Fibroblast of gingiva (primary cell): ENCODE measurements at regions not wholly inside any gene's neighbourhood (a gene's known extent, or its start where the extent isn't known, plus 50 kb on each side); places are given as distances from the start of the nearest gene placed in this dataset.

Source experiments
- DNase-seq: peaks from one replicate; pipeline ENCODE4 v3.0.0-alpha.2; 2011; ENCODE audit warnings: low read depth

DNA sequence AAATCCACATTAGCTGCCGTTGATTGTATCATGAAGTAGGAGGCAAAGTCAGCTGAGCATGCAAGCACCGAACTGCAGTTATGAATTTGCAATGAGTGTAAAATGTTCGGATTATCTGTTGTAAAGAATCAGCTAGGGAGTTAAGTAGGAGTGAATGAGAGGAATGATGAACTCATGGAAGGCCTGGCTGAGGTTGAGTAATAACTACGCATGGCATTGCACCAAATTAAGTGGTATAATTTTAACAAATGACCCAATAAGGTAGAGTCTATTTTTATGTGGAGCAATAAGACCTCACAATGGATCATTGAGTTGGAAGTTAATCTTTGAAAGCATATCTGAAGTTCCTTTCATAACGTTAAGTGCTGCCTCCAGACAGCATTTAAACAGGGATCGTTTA is 288.2 kb upstream of the CHST9 start:
- DNase-seq: no peak

DNA sequence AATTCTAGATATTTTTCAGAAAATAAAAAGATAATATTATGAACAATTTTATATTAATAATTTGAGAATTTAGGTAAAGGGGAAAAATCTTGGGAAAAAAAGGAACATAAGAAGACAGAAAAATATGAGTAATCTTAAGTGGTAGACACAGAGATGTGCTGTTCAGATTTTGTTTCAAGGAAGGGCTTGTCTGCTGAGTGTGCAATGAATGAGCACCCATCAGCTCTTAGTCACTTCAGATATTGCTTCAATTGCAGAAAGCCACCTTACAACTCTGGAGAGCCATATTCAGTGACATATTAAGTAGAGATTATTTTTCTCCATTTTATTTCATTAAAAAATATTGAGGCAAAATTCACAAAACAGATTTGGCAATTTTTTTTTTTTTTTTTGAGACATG is 282.0 kb upstream of the CHST9 start:
- DNase-seq: no peak

GRCh38 chr18:27461957-27462356 is 276.8 kb upstream of the CHST9 start:
- DNase-seq: no peak

DNA sequence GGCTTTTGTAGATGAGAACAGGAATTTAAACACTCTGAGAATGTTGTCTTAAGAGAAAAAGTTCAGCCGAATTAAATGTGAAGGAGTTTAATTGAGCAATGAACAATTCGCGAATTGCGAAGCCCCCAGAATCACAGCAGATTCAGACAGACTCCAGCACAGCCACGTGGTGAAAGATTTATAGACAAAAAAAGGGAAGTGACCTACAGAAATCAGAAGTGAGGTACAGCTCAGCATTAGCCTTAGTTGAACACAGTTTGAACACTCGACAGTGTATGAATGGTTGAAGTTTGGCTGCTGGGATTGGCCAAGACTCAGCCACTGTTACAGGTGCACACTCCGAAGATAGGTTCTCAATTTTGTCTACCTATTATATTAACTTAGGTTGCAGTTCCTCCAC is 264.0 kb upstream of the CHST9 start:
- DNase-seq: no peak

GRCh38 chr18:27447930-27448329 is 262.8 kb upstream of the CHST9 start:
- no peak for DNase-seq

GRCh38 chr18:27447451-27447881 is 262.4 kb upstream of the CHST9 start:
- DNase-seq: no peak

- no peak for DNase-seq
Observed at GRCh38 chr18:27430595-27430994, 245.5 kb upstream of the CHST9 start.

GRCh38 chr18:27428716-27429475 is 243.8 kb upstream of the CHST9 start:
- no peak for DNase-seq

DNA sequence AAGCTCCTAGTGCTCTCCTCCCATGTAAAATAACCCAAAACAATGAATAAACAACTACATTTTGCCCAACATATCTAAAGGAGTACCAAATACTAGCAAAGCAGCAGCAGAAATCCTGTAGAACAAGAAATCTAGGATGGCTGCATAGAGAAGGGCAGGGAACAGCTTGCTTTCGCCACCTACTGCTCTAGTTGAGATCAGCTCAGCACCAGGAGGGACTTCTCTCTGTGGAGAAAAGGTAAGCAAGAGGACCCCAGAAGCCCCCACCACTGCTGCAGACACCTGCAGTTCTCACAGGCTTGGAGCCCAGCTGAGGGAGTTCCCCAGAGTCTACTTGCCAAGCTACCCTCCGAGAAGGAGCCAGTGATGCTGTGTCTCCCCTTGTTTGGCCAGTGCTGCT is 243.0 kb upstream of the CHST9 start:
- DNase-seq: no peak

DNA sequence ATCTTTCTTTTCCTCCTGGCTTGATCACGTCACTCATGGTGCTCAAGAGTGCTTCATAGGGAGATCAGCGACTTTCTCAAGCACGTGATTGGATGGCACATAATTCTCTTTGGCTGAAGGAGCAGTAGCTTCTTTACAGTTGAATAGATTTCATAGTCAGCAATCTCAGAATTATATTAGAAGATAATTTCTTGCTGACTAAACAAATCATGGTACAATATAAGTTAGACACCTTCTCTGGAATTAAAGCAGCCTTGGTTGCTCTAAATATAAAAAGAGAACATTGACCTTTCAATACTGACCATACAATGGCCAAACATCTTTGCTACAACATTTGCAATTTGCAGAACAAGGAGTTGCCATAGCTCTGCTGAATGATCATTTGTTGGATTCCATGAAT is 238.5 kb upstream of the CHST9 start:
- no peak for DNase-seq

GRCh38 chr18:27419646-27420045 is 234.5 kb upstream of the CHST9 start:
- DNase-seq: no peak

DNA sequence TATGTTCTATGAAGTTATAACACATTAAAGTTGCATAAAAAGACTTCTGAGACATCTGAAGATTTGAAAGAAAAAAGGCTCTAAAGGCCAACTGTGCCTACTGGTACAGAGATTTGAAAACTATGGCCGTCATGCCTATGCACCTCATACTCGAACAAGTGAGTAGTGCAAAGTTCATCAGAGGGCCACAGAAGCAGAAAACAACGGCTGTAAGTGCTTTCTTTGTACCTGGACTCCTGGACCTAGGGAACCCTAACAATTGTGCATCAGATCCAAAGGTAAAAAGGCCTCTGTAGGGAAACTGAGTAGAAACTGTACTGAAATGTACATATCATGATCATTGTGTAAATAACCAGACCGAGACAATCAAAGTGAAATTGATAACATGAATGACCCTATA is 230.4 kb upstream of the CHST9 start:
- no peak for DNase-seq

DNA sequence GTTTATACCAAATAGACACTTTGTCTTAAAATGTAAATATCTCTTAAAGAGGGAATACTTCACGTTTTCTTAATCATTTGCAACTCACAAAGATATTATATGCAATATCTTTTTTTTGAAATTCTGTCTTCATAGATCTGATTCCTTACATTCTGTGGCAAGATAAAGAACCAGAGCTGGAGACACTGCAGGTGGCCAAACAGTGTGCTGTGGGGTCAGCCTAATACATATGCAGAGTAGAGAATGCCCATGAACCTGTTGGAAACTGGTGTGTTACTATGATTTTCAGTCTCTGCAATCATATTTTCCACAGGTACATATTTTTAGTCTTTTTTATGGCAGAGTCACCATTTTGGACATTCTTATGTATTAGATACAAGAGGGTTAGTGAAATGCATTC is 229.6 kb upstream of the CHST9 start:
- DNase-seq: no peak

DNA sequence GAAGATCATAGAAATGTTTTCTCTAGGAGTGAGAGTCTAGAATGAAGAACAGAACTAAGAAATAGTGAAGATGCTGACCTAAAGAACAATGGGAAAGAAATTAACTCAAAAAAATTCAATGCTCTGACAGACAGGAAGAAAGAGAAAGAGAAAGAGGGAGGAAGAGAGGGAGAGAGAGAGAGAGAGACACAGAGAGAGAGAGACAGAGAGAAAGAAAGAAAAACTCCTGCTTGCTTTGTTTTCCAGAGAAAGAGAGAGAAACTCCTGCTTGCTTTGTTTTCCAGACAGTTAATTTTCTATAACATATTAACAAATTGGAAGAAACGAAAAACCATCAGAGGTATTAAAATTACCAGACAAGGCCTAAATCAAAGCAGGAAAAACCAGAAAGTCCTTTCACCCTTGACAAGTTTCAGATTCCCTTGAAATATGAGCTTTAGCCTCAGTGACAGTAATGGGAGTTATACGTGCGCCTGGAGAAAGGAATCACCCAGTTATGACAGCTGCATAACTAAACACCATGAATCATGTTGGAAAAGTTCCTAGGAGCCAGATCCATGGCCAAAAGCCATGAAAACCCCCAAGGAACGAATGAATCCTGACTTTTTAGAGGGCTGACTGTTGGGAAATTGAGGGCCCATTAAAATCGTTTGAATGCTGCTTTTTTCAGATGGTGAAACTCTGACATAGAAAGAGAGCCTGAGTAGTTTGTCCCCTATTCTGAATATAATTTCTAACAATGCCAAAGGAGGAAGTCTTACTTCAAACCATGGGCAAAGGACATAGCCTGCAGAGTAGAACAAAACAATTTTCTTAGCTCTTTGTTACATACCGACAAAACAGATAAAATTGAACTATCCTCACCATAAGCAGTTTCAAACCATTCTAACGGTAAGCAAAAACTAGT is 228.6 kb upstream of the CHST9 start:
- DNase-seq: peak; percentile 51

DNA sequence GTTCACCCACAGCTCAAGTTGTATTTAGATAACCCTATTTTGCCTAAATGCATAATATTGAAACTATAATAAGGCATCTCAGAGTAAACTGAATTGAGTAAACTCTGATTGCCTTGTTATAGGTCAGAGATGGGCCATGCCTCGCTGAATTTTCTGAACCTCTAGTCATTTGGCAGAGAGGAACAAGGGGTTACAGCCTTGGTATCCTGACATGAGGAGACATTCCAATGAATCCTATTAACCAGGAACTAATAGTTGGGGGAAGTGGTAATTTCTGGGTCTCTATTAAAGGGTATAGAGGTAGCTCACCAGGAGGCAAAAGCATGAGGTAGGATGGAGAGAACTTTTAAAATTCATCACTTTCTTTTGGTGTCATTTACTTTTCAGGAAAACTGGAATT is 227.4 kb upstream of the CHST9 start:
- DNase-seq: no peak

- no peak for DNase-seq
Observed at GRCh38 chr18:27411911-27412310, 226.8 kb upstream of the CHST9 start.

DNA sequence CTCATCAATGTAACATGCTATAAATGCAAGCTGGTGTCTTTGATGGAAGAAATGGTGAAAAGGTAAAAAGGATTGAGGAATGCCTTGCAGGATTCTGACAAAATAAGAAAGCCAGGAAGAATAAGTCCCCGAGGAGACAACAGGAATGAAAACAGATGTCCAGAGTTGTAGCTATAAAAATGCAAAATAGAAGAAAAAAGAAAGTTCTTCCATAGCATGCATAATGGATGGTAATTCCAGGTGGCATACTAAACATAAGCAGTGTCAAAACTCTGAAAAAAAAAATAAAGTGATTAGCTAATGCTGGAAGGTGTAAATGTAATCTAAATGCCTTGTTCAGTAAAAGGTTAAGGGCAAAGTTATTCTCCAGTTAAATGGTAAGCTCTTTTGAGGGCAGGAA is 225.9 kb upstream of the CHST9 start:
- no peak for DNase-seq

DNA sequence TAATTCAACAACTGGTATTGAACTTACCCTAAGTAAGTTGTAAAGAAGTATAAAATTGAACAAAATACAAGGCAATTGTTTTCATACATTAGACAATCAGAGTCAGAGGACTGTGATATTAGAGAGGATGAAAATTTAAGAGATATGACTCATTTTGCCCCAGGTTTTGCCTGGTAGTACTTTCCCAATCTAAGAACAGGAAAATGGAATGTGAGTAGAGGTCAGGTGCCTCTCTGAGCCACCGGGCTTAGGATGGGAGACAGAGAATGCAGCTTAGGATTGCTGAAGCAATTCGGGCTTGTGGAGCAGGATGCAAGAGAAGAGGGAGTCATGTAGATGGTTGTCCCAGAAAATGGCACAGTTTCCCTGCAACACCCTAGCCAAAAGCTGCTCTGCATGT is 219.7 kb upstream of the CHST9 start:
- no peak for DNase-seq

DNA sequence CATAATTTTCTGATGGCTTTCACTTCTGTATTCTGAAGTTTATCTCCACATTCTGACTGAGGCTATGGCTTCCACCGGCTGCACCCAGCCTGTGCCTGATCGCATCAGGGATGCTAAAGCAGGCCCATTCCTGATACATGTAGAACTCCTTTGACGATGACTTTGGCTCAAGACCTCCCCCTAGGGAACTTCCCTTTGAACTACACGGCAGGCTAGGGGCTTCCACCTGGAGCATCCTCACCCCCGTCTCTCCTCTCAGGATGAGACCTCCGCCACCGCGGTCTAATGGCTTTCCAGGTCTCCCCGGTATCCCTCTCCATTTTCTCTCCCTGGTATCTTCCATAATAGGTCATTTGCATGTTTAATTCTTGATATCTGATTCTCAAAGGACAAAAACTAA is 214.9 kb upstream of the CHST9 start:
- no peak for DNase-seq

- no peak for DNase-seq
Observed at GRCh38 chr18:27395752-27396151, 210.6 kb upstream of the CHST9 start.

- no peak for DNase-seq
Observed at GRCh38 chr18:27394687-27395086, 209.6 kb upstream of the CHST9 start.

DNA sequence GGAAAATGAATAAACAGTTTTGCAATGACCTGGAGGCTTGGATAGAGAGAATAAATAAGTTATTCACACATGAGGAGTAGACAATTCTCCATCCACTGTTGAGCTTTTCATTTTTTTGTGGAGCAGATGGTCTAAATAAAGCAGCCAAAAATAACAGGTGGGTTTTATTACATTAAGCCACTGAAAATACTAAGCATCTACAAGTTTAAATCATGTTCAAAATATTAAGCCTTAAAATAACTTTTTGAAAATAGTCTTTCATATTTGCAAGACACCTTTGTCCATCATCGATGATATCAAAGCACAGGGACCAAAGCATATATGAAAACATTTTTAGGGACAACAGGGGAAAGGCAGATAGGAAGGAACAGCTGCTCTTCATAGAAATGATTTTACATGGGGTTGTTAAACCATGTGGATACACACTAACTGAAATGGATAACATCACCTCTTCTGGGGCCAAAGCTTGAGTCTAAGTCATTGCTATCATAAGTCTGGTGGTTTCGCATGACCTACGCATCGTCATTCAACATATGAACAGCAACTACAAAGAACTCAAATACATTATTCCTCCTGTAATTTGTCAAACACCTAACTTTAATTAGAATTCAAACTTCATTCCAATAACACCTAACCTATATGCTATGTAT is 197.6 kb upstream of the CHST9 start:
- no peak for DNase-seq
